GM12878 (cell line): ENCODE measurements at regions not wholly inside any gene's neighbourhood (a gene's known extent, or its start where the extent isn't known, plus 50 kb on each side); places are given as distances from the start of the nearest gene placed in this dataset.

Source experiments
- ATAC-seq: fragments of 200-7000 bp; cut with Tn5 transposase; 3 replicates; pipeline ENCODE4 v1.9.1; 2020; ENCODE audit warnings: mild to moderate bottlenecking, moderate library complexity
- BruUV-seq: library from RNA; stranded (reverse); fragments of 400-500 nt; replicated peaks from 2 replicates; lab custom pipeline; 2021; lab: Mats Ljungman, UMichigan
- CTCF ChIA-PET: fragments of 300-600 bp; sonication (Branson Sonifier 250); formaldehyde crosslinking; extraction: SDS; loops from one replicate; lab custom pipeline; 2021; ENCODE audit warnings: inconsistent platforms; lab: Yijun Ruan, JAX
- POLR2A ChIA-PET: fragments of 350-600 bp; formaldehyde crosslinking; extraction: SDS; loops from one replicate; lab custom pipeline; 2021; ENCODE audit warnings: inconsistent platforms; lab: Charles Lee
- RAD21 ChIA-PET: fragments of 300-600 bp; sonication (Branson Sonifier 250); formaldehyde crosslinking; loops from one replicate; lab custom pipeline; 2023; ENCODE audit warnings: antibody characterized with exemption; ENCODE audit not compliant: unreplicated experiment; lab: Charles Lee
- SMC1A ChIA-PET: fragments of 300-600 bp; sonication (Branson Sonifier 250); formaldehyde crosslinking; loops from one replicate; lab custom pipeline; 2023; ENCODE audit not compliant: unreplicated experiment, uncharacterized antibody; lab: Charles Lee
- DNase-seq: peaks from one replicate; pipeline ENCODE4 v3.0.0-alpha.2; 2011; ENCODE audit warnings: low read depth, low spot score
- FAIRE-seq: peaks from 3 replicates; lab custom pipeline; 2011; peaks lifted over from hg19 to GRCh38; lab: Jason Lieb, UNC
- H2AFZ ChIP-seq: 2 replicates; pipeline ENCODE4 v1.6.0; 2011; ENCODE audit warnings: low read depth, low read length, control low read depth; ENCODE audit not compliant: control insufficient read depth
- H3K27ac ChIP-seq: 2 replicates; pipeline ENCODE4 v1.5.1; 2011; ENCODE audit warnings: control low read depth; ENCODE audit not compliant: control insufficient read depth, insufficient read depth
- H3K27me3 ChIP-seq, 2 experiments: replicated peaks in 1 of 2; 2 replicates each; pipeline versions ENCODE4 v1.6.0 to v1.6.1; 2011; ENCODE audit warnings: low read length in 1 of 2; ENCODE audit not compliant: control insufficient read depth in 2 of 2, insufficient read depth in 2 of 2
- H3K36me3 ChIP-seq, 2 experiments: 2 replicates each; pipeline ENCODE4 v1.5.1; 2011; ENCODE audit warnings: low read length in 1 of 2; ENCODE audit not compliant: control insufficient read depth in 2 of 2, insufficient read depth in 2 of 2
- H3K4me1 ChIP-seq: 2 replicates; pipeline ENCODE4 v1.6.1; 2011; ENCODE audit warnings: mild to moderate bottlenecking, low read length, moderate library complexity, mixed read lengths; ENCODE audit not compliant: control insufficient read depth, insufficient read depth
- H3K4me2 ChIP-seq: 2 replicates; pipeline ENCODE4 v1.6.0; 2011; ENCODE audit warnings: control low read depth; ENCODE audit not compliant: control insufficient read depth, insufficient read depth
- H3K4me3 ChIP-seq: fragments of 200-600 bp; sonication (generic); 2 replicates; pipeline ENCODE4 v1.5.1; 2016
- H3K79me2 ChIP-seq: 2 replicates; pipeline ENCODE4 v1.6.0; 2011; ENCODE audit warnings: low read length; ENCODE audit not compliant: control insufficient read depth, insufficient read depth
- H3K9ac ChIP-seq: 2 replicates; pipeline ENCODE4 v1.8.0; 2011; ENCODE audit warnings: low read length, control low read depth, mixed read lengths; ENCODE audit not compliant: control insufficient read depth, insufficient read depth
- H3K9me3 ChIP-seq: replicated peaks from 3 replicates; pipeline ENCODE4 v1.5.1; 2011; ENCODE audit warnings: mild to moderate bottlenecking, low read length; ENCODE audit not compliant: control insufficient read depth, insufficient read depth
- H4K20me1 ChIP-seq: 2 replicates; pipeline ENCODE4 v1.6.0; 2011; ENCODE audit not compliant: control insufficient read depth, insufficient read depth
- CBX3 ChIP-seq: fragments of 200-600 bp; sonication (generic); IDR thresholded peaks from 2 replicates; pipeline ENCODE4 v1.6.1; 2016; ENCODE audit warnings: low read depth, borderline replicate concordance
- JUNB ChIP-seq: IDR thresholded peaks from 2 replicates; pipeline ENCODE4 v1.6.1; 2016; ENCODE audit warnings: antibody characterized with exemption, mild to moderate bottlenecking
- MYB ChIP-seq: fragments of 150-350 bp; IDR thresholded peaks from 2 replicates; pipeline ENCODE4 v1.6.1; 2014; ENCODE audit warnings: mild to moderate bottlenecking, low read depth, low read length, borderline replicate concordance
- MYC ChIP-seq: IDR thresholded peaks from 2 replicates; pipeline ENCODE4 v1.6.1; 2011; ENCODE audit warnings: mild to moderate bottlenecking, low read length, moderate library complexity, inconsistent platforms; ENCODE audit not compliant: insufficient read depth, insufficient replicate concordance, insufficient read length, severe bottlenecking
- RAD21 ChIP-seq: IDR thresholded peaks from 2 replicates; pipeline ENCODE4 v1.6.1; 2011; ENCODE audit warnings: mild to moderate bottlenecking, low read depth, low read length, moderate library complexity; ENCODE audit not compliant: insufficient read depth
- ZNF592 ChIP-seq: fragments of 450-650 bp; IDR thresholded peaks from 2 replicates; pipeline ENCODE4 v1.6.1; 2017; ENCODE audit warnings: mild to moderate bottlenecking, moderate library complexity
- ZNF622 ChIP-seq: fragments of 450-650 bp; IDR thresholded peaks from 2 replicates; pipeline ENCODE4 v1.6.1; 2017; ENCODE audit warnings: mild to moderate bottlenecking, inconsistent platforms
- WGBS: methylation state at CpG from one replicate; pipeline ENCODE4 v1.1.6; 2016; ENCODE audit warnings: low lambda C conversion rate; ENCODE audit not compliant: insufficient replicate concordance, insufficient coverage; ENCODE audit errors: missing lambda C conversion rate; 5-methylcytosine and 5-hydroxymethylcytosine counted together
- in situ Hi-C: fragments of 300-500 bp; cut with MboI; formaldehyde crosslinking; loops from 9 replicates; pipeline ENCODE4 v1.14.3; 2018; ENCODE audit warnings: mixed read lengths
- intact Hi-C: fragments of 100-400 bp; cut with micrococcal nuclease; formaldehyde crosslinking; loops from one replicate; pipeline ENCODE4 v1.14.2; 2022; ENCODE audit not compliant: unreplicated experiment

GRCh38 chr3:94225148-94225865, 162.4 kb downstream of the NSUN3 start:
- Histone ChIP-seq H3K27me3 (no peaks in the 10 kb centered on the region), H3K36me3 (no peaks in the 10 kb centered on the region)
- 32% methylated on average over 5 of the region's 5 CpGs for WGBS
- ATAC-seq (no peak), DNase-seq (no peak)
- TF ChIP-seq ZNF592 (no peak), MYC (no peak), RAD21 (no peak), MYB (no peak), ZNF622 (no peak), CBX3 (no peak), JUNB (no peak)
- TF ChIP-seq, all 136 proteins: peak for 0
- H2AFZ ChIP-seq: no peak overlapping the region
- ChIA-PET RAD21 (no interaction called here), SMC1A (no interaction called here), POLR2A (no interaction called here), CTCF (no interaction called here)
- BruUV-seq: no TSS peak
- H3K4me3 ChIP-seq: no peak overlapping the region
- no peaks in the 10 kb centered on the region for H3K4me1 ChIP-seq
- intact Hi-C loops: no loop called here
- no peak overlapping the region for H3K27ac ChIP-seq
- H3K9me3 ChIP-seq: no peaks in the 10 kb centered on the region; the same call in 2 of the 3 replicates
- H4K20me1 ChIP-seq: no peaks in the 10 kb centered on the region
- H3K79me2 ChIP-seq: no peaks in the 10 kb centered on the region
- no peak overlapping the region for H3K9ac ChIP-seq
- in situ Hi-C loops: no loop called here
- FAIRE-seq: no peak
- no peak overlapping the region for H3K4me2 ChIP-seq
